H1 (cell line): ENCODE measurements at regions not wholly inside any gene's neighbourhood (a gene's known extent, or its start where the extent isn't known, plus 50 kb on each side); places are given as distances from the start of the nearest gene placed in this dataset.

Experiments
- CTCF ChIA-PET: fragments of 300-600 bp; sonication (Branson Sonifier 250); formaldehyde crosslinking; loops from one replicate; lab custom pipeline; 2021; ENCODE audit not compliant: partially characterized antibody; lab: Charles Lee
- POLR2A ChIA-PET: fragments of 300-600 bp; sonication (Branson Sonifier 250); formaldehyde crosslinking; loops from one replicate; lab custom pipeline; 2021; ENCODE audit warnings: inconsistent platforms; ENCODE audit not compliant: partially characterized antibody; lab: Charles Lee
- DNase-seq, 2 experiments: peaks; one replicate each; pipeline versions ENCODE4 v3.0.0 to v3.0.0-alpha.2; 2010 to 2022; ENCODE audit warnings: low spot score in 2 of 2, low read depth in 1 of 2, mixed read lengths in 1 of 2
- FAIRE-seq: peaks from 2 replicates; lab custom pipeline; 2011; peaks lifted over from hg19 to GRCh38; lab: Jason Lieb, UNC
- H2AFZ ChIP-seq: 2 replicates; pipeline ENCODE4 v1.8.1; 2012; ENCODE audit warnings: low read length, inconsistent platforms
- H2AK5ac ChIP-seq: 2 replicates; pipeline ENCODE4 v1.6.1; 2013; ENCODE audit warnings: low read depth, low read length
- H2BK120ac ChIP-seq: replicated peaks from 2 replicates; pipeline ENCODE3; 2013; ENCODE audit warnings: low read depth, low read length, inconsistent platforms
- H2BK12ac ChIP-seq: 2 replicates; pipeline ENCODE4 v1.6.1; 2013; ENCODE audit warnings: low read depth, low read length
- H2BK15ac ChIP-seq: 2 replicates; pipeline ENCODE4 v1.6.1; 2013; ENCODE audit warnings: low read length
- H2BK20ac ChIP-seq: 2 replicates; pipeline ENCODE4 v1.6.1; 2013; ENCODE audit warnings: low read length
- H2BK5ac ChIP-seq: 2 replicates; pipeline ENCODE4 v1.6.1; 2013; ENCODE audit warnings: low read depth, low read length
- H3K14ac ChIP-seq: 2 replicates; pipeline ENCODE4 v1.6.1; 2013; ENCODE audit warnings: inconsistent platforms; ENCODE audit not compliant: insufficient read length
- H3K18ac ChIP-seq: 2 replicates; pipeline ENCODE4 v1.6.1; 2013; ENCODE audit warnings: low read length; ENCODE audit errors: extremely low read depth
- H3K23ac ChIP-seq: 2 replicates; pipeline ENCODE4 v1.6.1; 2013; ENCODE audit warnings: inconsistent platforms; ENCODE audit not compliant: insufficient read length
- H3K23me2 ChIP-seq: 2 replicates; pipeline ENCODE4 v1.6.1; 2013; ENCODE audit warnings: low read depth, low read length
- H3K27ac ChIP-seq: 2 replicates; pipeline ENCODE4 v1.6.1; 2011; ENCODE audit warnings: low read depth, low read length, inconsistent platforms
- H3K27me3 ChIP-seq, 4 experiments: replicated peaks in 1 of 4; 1 replicate in 1 of 4; 2 replicates in 3 of 4; pipeline versions ENCODE4 v1.6.1 to v1.8.1; 2011 to 2013; ENCODE audit warnings: low read length in 3 of 4, mild to moderate bottlenecking in 3 of 4, inconsistent platforms in 2 of 4, mixed read lengths in 2 of 4, moderate library complexity in 1 of 4; ENCODE audit not compliant: control insufficient read depth in 3 of 4, insufficient read depth in 3 of 4; ENCODE audit errors: extremely low read depth in 1 of 4
- H3K36me3 ChIP-seq, 4 experiments: 2 replicates each; pipeline versions ENCODE4 v1.6.1 to v1.8.1; 2011 to 2013; ENCODE audit warnings: mild to moderate bottlenecking in 4 of 4, low read length in 3 of 4, moderate library complexity in 2 of 4, control low read depth in 1 of 4, inconsistent platforms in 1 of 4; ENCODE audit not compliant: insufficient read depth in 4 of 4, control insufficient read depth in 2 of 4
- H3K4ac ChIP-seq: replicated peaks from 2 replicates; pipeline ENCODE3; 2013; ENCODE audit warnings: low read length, low read depth, mixed read lengths, inconsistent platforms; ENCODE audit not compliant: insufficient read length
- H3K4me1 ChIP-seq, 4 experiments: replicated peaks in 1 of 4; 1 replicate in 1 of 4; 2 replicates in 3 of 4; pipeline versions ENCODE4 v1.6.1 to v1.8.1; 2011 to 2013; ENCODE audit warnings: low read length in 3 of 4, inconsistent platforms in 2 of 4, mixed read lengths in 1 of 4; ENCODE audit not compliant: insufficient read depth in 4 of 4, control insufficient read depth in 3 of 4
- H3K4me2 ChIP-seq, 2 experiments: 2 replicates each; pipeline versions ENCODE4 v1.6.1 to v1.8.1; 2011 to 2013; ENCODE audit warnings: low read depth in 2 of 2, low read length in 2 of 2, control low read depth in 1 of 2, inconsistent platforms in 1 of 2, mild to moderate bottlenecking in 1 of 2; ENCODE audit not compliant: insufficient read depth in 1 of 2
- H3K4me3 ChIP-seq, 4 experiments: fragments of 200-600, 300-600 bp in 1 of 4; sonication (generic), shearing (Covaris generic), sonication (Bioruptor Twin) in 1 of 4; 2 replicates each; pipeline versions ENCODE4 v1.5.1 to v1.8.1; 2011 to 2016; ENCODE audit warnings: low read length in 4 of 4, low read depth in 3 of 4, control low read depth in 2 of 4, inconsistent platforms in 2 of 4, mild to moderate bottlenecking in 2 of 4, mixed read lengths in 1 of 4, moderate library complexity in 1 of 4; ENCODE audit not compliant: insufficient read depth in 2 of 4; ENCODE audit errors: extremely low read depth in 1 of 4
- H3K56ac ChIP-seq: replicated peaks from 2 replicates; pipeline ENCODE3; 2013; ENCODE audit warnings: low read depth, mild to moderate bottlenecking, mixed read lengths, low read length, inconsistent platforms; ENCODE audit not compliant: insufficient read length
- H3K79me1 ChIP-seq: 2 replicates; pipeline ENCODE4 v1.6.1; 2013; ENCODE audit warnings: low read depth, low read length, control low read depth
- H3K79me2 ChIP-seq, 2 experiments: 2 replicates each; pipeline versions ENCODE4 v1.6.1 to v1.8.1; 2012 to 2013; ENCODE audit warnings: low read length in 2 of 2, mild to moderate bottlenecking in 2 of 2, inconsistent platforms in 1 of 2; ENCODE audit not compliant: insufficient read depth in 2 of 2, control insufficient read depth in 1 of 2
- H3K9ac ChIP-seq, 4 experiments: replicated peaks in 1 of 4; 1 replicate in 1 of 4; 2 replicates in 3 of 4; pipeline versions ENCODE4 v1.6.1 to v1.8.1; 2011 to 2013; ENCODE audit warnings: low read depth in 3 of 4, low read length in 3 of 4, control low read depth in 2 of 4, mild to moderate bottlenecking in 2 of 4, moderate library complexity in 2 of 4, inconsistent platforms in 1 of 4; ENCODE audit errors: extremely low read depth in 1 of 4
- H3K9me3 ChIP-seq, 2 experiments: 2 replicates each; pipeline versions ENCODE4 v1.6.1 to v1.8.1; 2012 to 2013; ENCODE audit warnings: mild to moderate bottlenecking in 2 of 2, moderate library complexity in 2 of 2, control low read depth in 1 of 2, inconsistent platforms in 1 of 2, low read depth in 1 of 2, low read length in 1 of 2, mixed read lengths in 1 of 2; ENCODE audit not compliant: insufficient read depth in 2 of 2
- H4K20me1 ChIP-seq, 2 experiments: replicated peaks in 1 of 2; 2 replicates each; pipeline versions ENCODE3 to v1.8.1; 2011 to 2013; ENCODE audit warnings: inconsistent platforms in 2 of 2, low read length in 2 of 2, mild to moderate bottlenecking in 1 of 2; ENCODE audit not compliant: insufficient read depth in 2 of 2, control insufficient read depth in 1 of 2
- H4K5ac ChIP-seq: 2 replicates; pipeline ENCODE4 v1.6.1; 2013; ENCODE audit warnings: low read length, low read depth, mixed read lengths, inconsistent platforms; ENCODE audit not compliant: insufficient read length
- H4K8ac ChIP-seq: 2 replicates; pipeline ENCODE4 v1.8.0; 2013; ENCODE audit warnings: mild to moderate bottlenecking, moderate library complexity, low read length, inconsistent platforms; ENCODE audit not compliant: insufficient read depth; ENCODE audit errors: extremely low read depth
- H4K91ac ChIP-seq: replicated peaks from 2 replicates; pipeline ENCODE3; 2013; ENCODE audit warnings: low read length, mixed read lengths, inconsistent platforms; ENCODE audit not compliant: insufficient read length
- BACH1 ChIP-seq: IDR thresholded peaks from 2 replicates; pipeline ENCODE4 v1.6.1; 2012; ENCODE audit warnings: low read length, improper control_type of control experiment
- BRCA1 ChIP-seq: IDR thresholded peaks from 2 replicates; pipeline ENCODE4 v1.6.1; 2012; ENCODE audit warnings: low read depth, low read length, improper control_type of control experiment
- CEBPB ChIP-seq: IDR thresholded peaks from 2 replicates; pipeline ENCODE4 v1.6.1; 2012; ENCODE audit warnings: low read depth, low read length
- CHD1 ChIP-seq: IDR thresholded peaks from 2 replicates; pipeline ENCODE4 v1.6.1; 2012; ENCODE audit warnings: low read depth, low read length, improper control_type of control experiment
- CTBP2 ChIP-seq: IDR thresholded peaks from 2 replicates; pipeline ENCODE4 v1.7.0; 2011; ENCODE audit warnings: borderline replicate concordance, mild to moderate bottlenecking, moderate library complexity, mixed read lengths, low read length; ENCODE audit not compliant: insufficient read depth, insufficient read length
- E2F6 ChIP-seq: IDR thresholded peaks from 2 replicates; pipeline ENCODE4 v1.6.1; 2012; ENCODE audit warnings: inconsistent platforms
- FOSL1 ChIP-seq: IDR thresholded peaks from 2 replicates; pipeline ENCODE4 v1.6.1; 2011; ENCODE audit warnings: mild to moderate bottlenecking, low read depth, low read length, moderate library complexity; ENCODE audit not compliant: insufficient read depth
- POLR2A ChIP-seq, 2 experiments: IDR thresholded peaks; 1 replicate in 1 of 2; 2 replicates in 1 of 2; pipeline ENCODE4 v1.6.1; 2011; ENCODE audit warnings: low read depth in 2 of 2, low read length in 2 of 2, mild to moderate bottlenecking in 2 of 2; ENCODE audit errors: control extremely low read depth in 1 of 2
- SIRT6 ChIP-seq: IDR thresholded peaks from one replicate; pipeline ENCODE4 v1.7.1; 2012; ENCODE audit warnings: low read length, inconsistent platforms
- SIX5 ChIP-seq: IDR thresholded peaks from 2 replicates; pipeline ENCODE4 v1.6.1; 2011; ENCODE audit warnings: mild to moderate bottlenecking, low read depth, low read length
- TCF12 ChIP-seq: IDR thresholded peaks from 2 replicates; pipeline ENCODE4 v1.6.1; 2011; ENCODE audit warnings: low read depth, mild to moderate bottlenecking, low read length
- WGBS, 2 experiments: shearing (Covaris generic) in 1 of 2; methylation state at CpG; one replicate each; pipeline versions ENCODE4 v1.1.6 to v1.1.7; 2013 to 2015; ENCODE audit warnings: low lambda C conversion rate in 2 of 2, mixed read lengths in 2 of 2, inconsistent platforms in 1 of 2, low coverage in 1 of 2, missing lambda C conversion rate in 1 of 2; ENCODE audit not compliant: insufficient replicate concordance in 2 of 2, insufficient coverage in 1 of 2, insufficient read length in 1 of 2; ENCODE audit errors: extremely low coverage in 1 of 2, missing lambda C conversion rate in 1 of 2; 5-methylcytosine and 5-hydroxymethylcytosine counted together

GRCh38 chr4:45502471-45502870, 621.4 kb downstream of the GABRG1 start:
- no peaks in the 10 kb centered on the region for H3K23me2 ChIP-seq
- H3K4me1 ChIP-seq, result no peaks in the 10 kb centered on the region
- H2AFZ ChIP-seq, result no peak overlapping the region
- H3K79me1 ChIP-seq, result no peaks in the 10 kb centered on the region
- no peak overlapping the region for H2BK12ac ChIP-seq
- no peak overlapping the region for H3K4ac ChIP-seq
- CTCF ChIA-PET, result no interaction called here
- no peak overlapping the region for H3K56ac ChIP-seq
- no peak overlapping the region for H3K9ac ChIP-seq
- H3K9me3 ChIP-seq, result no peaks in the 10 kb centered on the region
- no peaks in the 10 kb centered on the region for H3K27me3 ChIP-seq
- H3K27ac ChIP-seq, result no peak overlapping the region
- WGBS, 2 experiments, result 82% methylated on average over 2 of the region's 2 CpGs; no CpG with 5 or more reads in 1 of the 2 experiments
- H3K36me3 ChIP-seq, result no peaks in the 10 kb centered on the region
- no peaks in the 10 kb centered on the region for H3K79me2 ChIP-seq
- H4K8ac ChIP-seq, result no peak overlapping the region
- no peak overlapping the region for H3K18ac ChIP-seq
- DNase-seq, result no peak
- no peak overlapping the region for H4K91ac ChIP-seq
- no peak overlapping the region for H3K4me2 ChIP-seq
- H2BK20ac ChIP-seq, result no peak overlapping the region
- H4K20me1 ChIP-seq, result peaks cover 0 to 2% of the 10 kb centered on the region in 2 experiments
- no peak overlapping the region for H2AK5ac ChIP-seq
- no peak for FAIRE-seq
- no peak overlapping the region for H4K5ac ChIP-seq
- POLR2A ChIA-PET, result no interaction called here
- no peak overlapping the region for H2BK5ac ChIP-seq
- H3K23ac ChIP-seq, result no peak overlapping the region
- no peak overlapping the region for H3K4me3 ChIP-seq
- H3K14ac ChIP-seq, result no peak overlapping the region
- H2BK15ac ChIP-seq, result no peak overlapping the region
- no peak overlapping the region for H2BK120ac ChIP-seq
- TF ChIP-seq CEBPB (no peak), TCF12 (no peak), SIRT6 (no peak), SIX5 (no peak), FOSL1 (no peak), BACH1 (no peak), CHD1 (no peak), BRCA1 (no peak), POLR2A (IDR thresholded peaks at IDR 0.05; ENCODE audit: control extremely low read depth in 1 of 2, low read depth in 2 of 2, low read length in 2 of 2) (no peak), CTBP2 (no peak), E2F6 (no peak)
